Ishikawa (cell line): ENCODE measurements at regions not wholly inside any gene's neighbourhood (a gene's known extent, or its start where the extent isn't known, plus 50 kb on each side); places are given as distances from the start of the nearest gene placed in this dataset.

ENCODE experiments used
- CEBPB ChIP-seq: IDR thresholded peaks from 2 replicates; pipeline ENCODE4 v1.6.1; 2012
- CREB1 ChIP-seq: IDR thresholded peaks from 2 replicates; pipeline ENCODE4 v1.6.1; 2012; ENCODE audit warnings: low read depth
- EGR1 ChIP-seq: IDR thresholded peaks from 2 replicates; pipeline ENCODE4 v1.6.1; 2012
- EP300 ChIP-seq: IDR thresholded peaks from 2 replicates; pipeline ENCODE4 v1.6.1; 2012; ENCODE audit warnings: borderline replicate concordance
- FOXM1 ChIP-seq: IDR thresholded peaks from 2 replicates; pipeline ENCODE4 v1.6.1; 2012; ENCODE audit warnings: low read depth, borderline replicate concordance
- NFIC ChIP-seq: IDR thresholded peaks from 2 replicates; pipeline ENCODE4 v1.6.1; 2012
- RAD21 ChIP-seq: IDR thresholded peaks from 2 replicates; pipeline ENCODE4 v1.6.1; 2012; ENCODE audit warnings: low read depth
- REST ChIP-seq: IDR thresholded peaks from 2 replicates; pipeline ENCODE4 v1.6.1; 2012; ENCODE audit warnings: low read depth, mild to moderate bottlenecking
- TAF1 ChIP-seq: IDR thresholded peaks from 2 replicates; pipeline ENCODE4 v1.6.1; 2012; ENCODE audit warnings: low read depth, mild to moderate bottlenecking
- TCF12 ChIP-seq: IDR thresholded peaks from 2 replicates; pipeline ENCODE4 v1.6.1; 2012; ENCODE audit warnings: low read depth
- TEAD4 ChIP-seq: IDR thresholded peaks from 2 replicates; pipeline ENCODE4 v1.6.1; 2012
- USF1 ChIP-seq: IDR thresholded peaks from 2 replicates; pipeline ENCODE4 v1.6.1; 2012
- YY1 ChIP-seq: IDR thresholded peaks from 2 replicates; pipeline ENCODE4 v1.6.1; 2012; ENCODE audit warnings: low read depth
- ZBTB7A ChIP-seq: IDR thresholded peaks from 2 replicates; pipeline ENCODE4 v1.6.1; 2012; ENCODE audit warnings: low read depth
- TF ChIP-seq, protein P1 (sequence below): IDR thresholded peaks from 2 replicates; pipeline ENCODE4 v1.6.1; 2012

- no peak for TF ChIP-seq TAF1
- TF ChIP-seq TEAD4 = no peak
- TF ChIP-seq ZBTB7A = no peak
- TF ChIP-seq CEBPB = no peak
- no peak for TF ChIP-seq EGR1
- TF ChIP-seq, protein P1, sequence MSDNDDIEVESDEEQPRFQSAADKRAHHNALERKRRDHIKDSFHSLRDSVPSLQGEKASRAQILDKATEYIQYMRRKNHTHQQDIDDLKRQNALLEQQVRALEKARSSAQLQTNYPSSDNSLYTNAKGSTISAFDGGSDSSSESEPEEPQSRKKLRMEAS = no peak
- TF ChIP-seq FOXM1 = no peak
- no peak for TF ChIP-seq EP300
- no peak for TF ChIP-seq CREB1
- TF ChIP-seq TCF12 = no peak
These were observed 1008.8 kb downstream of the ROBO2 start for GRCh38 chr3:78048698-78049097.

GRCh38 chr3:78049521-78049920 is 1009.6 kb downstream of the ROBO2 start:
- TF ChIP-seq ZBTB7A (no peak), YY1 (no peak), NFIC (no peak), USF1 (no peak), EGR1 (no peak)

DNA sequence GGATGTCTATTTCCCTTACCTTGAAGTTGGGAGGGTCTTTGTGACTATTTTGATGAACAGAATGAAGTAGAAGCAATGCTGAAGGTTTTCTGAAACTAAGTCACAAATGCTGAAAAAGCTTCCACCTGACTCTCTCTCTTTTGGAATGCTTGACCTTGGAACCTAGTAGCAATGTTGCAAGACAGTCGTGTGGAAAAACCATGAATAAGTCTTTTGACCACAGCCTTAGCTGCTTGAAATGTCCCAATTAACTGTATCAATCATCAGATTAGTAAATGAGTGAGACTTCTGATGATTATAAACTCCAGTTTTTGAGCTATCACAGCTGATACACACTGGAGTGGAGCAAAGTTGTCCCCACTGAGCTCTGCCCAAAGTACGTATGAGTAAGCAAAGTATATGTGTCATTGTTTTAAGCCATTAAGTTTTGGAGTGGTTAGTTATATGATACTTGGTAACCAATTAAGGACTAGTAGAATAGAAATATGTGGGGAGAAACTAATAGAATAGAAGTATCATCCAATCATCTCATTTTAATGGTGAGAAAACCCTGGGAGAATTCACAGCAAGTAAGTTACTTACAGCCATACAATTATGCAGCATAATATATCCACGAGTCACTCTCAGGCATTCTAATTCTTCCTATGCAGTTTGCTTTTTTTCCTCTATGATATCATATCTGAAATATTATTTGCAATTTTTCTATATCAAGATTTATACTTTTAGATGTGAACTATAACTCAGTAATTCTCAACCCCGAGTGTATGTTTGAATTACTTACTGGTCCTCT is 1010.6 kb downstream of the ROBO2 start:
- TF ChIP-seq TAF1 (no peak), EP300 (no peak), CREB1 (no peak), YY1 (no peak), USF1 (no peak), EGR1 (no peak), RAD21 (no peak), ZBTB7A (no peak), TCF12 (no peak), FOXM1 (no peak), REST (no peak), CEBPB (no peak), TEAD4 (no peak)
- TF ChIP-seq, protein P1 = no peak

GRCh38 chr3:78052746-78053145 is 1012.8 kb downstream of the ROBO2 start:
- no peak for TF ChIP-seq REST
- TF ChIP-seq, protein P1 = no peak

DNA sequence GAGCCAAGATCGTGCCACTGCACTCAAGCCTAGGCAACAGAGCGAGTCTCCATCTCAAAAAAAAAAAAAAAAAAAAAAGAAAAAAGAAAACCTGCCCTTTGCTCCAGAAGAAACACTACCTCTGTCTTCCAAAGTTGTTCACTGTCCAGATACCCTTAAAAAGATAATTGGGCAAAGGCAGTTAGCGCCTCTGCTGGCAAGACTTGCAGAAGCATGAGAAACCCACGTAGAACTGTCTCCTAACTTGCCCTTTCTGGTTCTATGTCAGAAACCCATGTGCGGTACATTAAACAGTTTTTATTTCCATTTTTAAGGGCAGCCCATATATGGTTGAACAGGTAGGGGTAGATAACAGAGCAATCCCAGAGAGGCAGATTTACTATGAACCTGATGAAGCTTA is 1026.4 kb downstream of the ROBO2 start:
- TF ChIP-seq, protein P1 = no peak
- TF ChIP-seq REST (no peak), FOXM1 (no peak)
